Esophagus muscularis mucosa (tissue), 4 donors: ENCODE measurements at regions not wholly inside any gene's neighbourhood (a gene's known extent, or its start where the extent isn't known, plus 50 kb on each side); places are given as distances from the start of the nearest gene placed in this dataset.

Experiments used
- DNase-seq: peaks from one replicate; pipeline ENCODE4 v3.0.0-alpha.2; 2017; ENCODE audit errors: extremely low spot score
- H3K27ac ChIP-seq, 4 donors: fragments of 200-600 bp; sonication (generic); replicated peaks in 1 of 4; 1 replicate in 3 of 4; 2 replicates in 1 of 4; pipeline ENCODE4 v1.5.1; 2016 to 2019; ENCODE audit warnings: mild to moderate bottlenecking in 1 of 4
- H3K27me3 ChIP-seq, 4 donors: fragments of 200-600 bp; sonication (generic); one replicate each; pipeline versions ENCODE4 v1.5.1 to v1.6.0; 2016 to 2019
- H3K36me3 ChIP-seq, 4 donors: fragments of 200-600 bp; sonication (generic); one replicate each; pipeline ENCODE4 v1.5.1; 2016 to 2019
- H3K4me1 ChIP-seq, 4 donors: fragments of 200-600 bp; sonication (generic); one replicate each; pipeline ENCODE4 v1.5.1; 2016 to 2019
- H3K4me3 ChIP-seq, 4 donors: fragments of 200-600 bp; sonication (generic); 1 replicate in 2 of 4; 2 replicates in 2 of 4; pipeline ENCODE4 v1.5.1; 2016 to 2019; ENCODE audit warnings: mild to moderate bottlenecking in 4 of 4, moderate library complexity in 1 of 4
- H3K9me3 ChIP-seq, 4 donors: fragments of 200-600 bp; sonication (generic); 1 replicate in 3 of 4; 2 replicates in 1 of 4; pipeline ENCODE4 v1.5.1; 2016 to 2019
- CTCF ChIP-seq, 3 experiments: fragments of 200-600 bp in 2 of 3; fragments of 450-650 bp in 1 of 3; sonication (generic) in 2 of 3; IDR thresholded peaks; one replicate each; pipeline ENCODE4 v1.5.1; 2017 to 2019; ENCODE audit warnings: antibody characterized with exemption in 3 of 3, mild to moderate bottlenecking in 2 of 3, moderate library complexity in 1 of 3
- EP300 ChIP-seq: sonication (generic); formaldehyde crosslinking; IDR thresholded peaks from one replicate; pipeline ENCODE4 v1.6.1; 2017; ENCODE audit warnings: antibody characterized with exemption
- POLR2A ChIP-seq: fragments of 450-650 bp; IDR thresholded peaks from one replicate; pipeline ENCODE4 v1.6.1; 2017; ENCODE audit warnings: antibody characterized with exemption, moderate library complexity, mild to moderate bottlenecking, low read depth
- POLR2AphosphoS5 ChIP-seq, 2 donors: sonication (generic); formaldehyde crosslinking; IDR thresholded peaks; one replicate each; pipeline ENCODE4 v1.6.1; 2017; ENCODE audit warnings: antibody characterized with exemption in 2 of 2
- WGBS: methylation state at CpG from one replicate; pipeline ENCODE4 v1.1.5; 2018; 5-methylcytosine and 5-hydroxymethylcytosine counted together
- intact Hi-C: fragments of 100-400 bp; cut with DNase I; formaldehyde crosslinking; loops from one replicate; pipeline ENCODE4 v1.15.1; 2023

- WGBS, result 63% methylated on average over 2 of the region's 2 CpGs
- Histone ChIP-seq H3K4me3 (no peak overlapping the region), H3K27ac (no peak overlapping the region), H3K9me3 (no peaks in the 10 kb centered on the region), H3K4me1 (peaks cover 0 to 9% (median 0%) of the 10 kb centered on the region in 4 donors), H3K36me3 (no peaks in the 10 kb centered on the region), H3K27me3 (no peaks in the 10 kb centered on the region)
- DNase-seq, result no peak
- TF ChIP-seq POLR2A (no peak), CTCF (IDR thresholded peaks at IDR 0.05) (no peak), POLR2AphosphoS5 (IDR thresholded peaks at IDR 0.05) (no peak), EP300 (no peak)
- intact Hi-C loops, result no loop called here
Measured at GRCh38 chr3:117801912-117802239, 1092.3 kb downstream of the TUSC7 start.

- intact Hi-C loops, result no loop called here
- TF ChIP-seq EP300 (no peak), POLR2A (no peak), POLR2AphosphoS5 (IDR thresholded peaks at IDR 0.05) (no peak), CTCF (IDR thresholded peaks at IDR 0.05) (no peak)
- no peak for DNase-seq
- WGBS, result 85% methylated on average over 1 of the region's 1 CpG
- Histone ChIP-seq H3K36me3 (no peaks in the 10 kb centered on the region), H3K4me1 (no peaks in the 10 kb centered on the region), H3K27ac (no peak overlapping the region), H3K4me3 (no peak overlapping the region), H3K9me3 (no peaks in the 10 kb centered on the region), H3K27me3 (no peaks in the 10 kb centered on the region)
Measured at GRCh38 chr3:117809186-117810081, 1099.9 kb downstream of the TUSC7 start.

GRCh38 chr3:117811786-117812185, 1102.2 kb downstream of the TUSC7 start:
- no peaks in the 10 kb centered on the region for H3K36me3 ChIP-seq
- no peak overlapping the region for H3K27ac ChIP-seq
- no peak overlapping the region for H3K4me3 ChIP-seq
- no peaks in the 10 kb centered on the region for H3K27me3 ChIP-seq
- WGBS, result 78% methylated on average over 2 of the region's 2 CpGs
- no peaks in the 10 kb centered on the region for H3K9me3 ChIP-seq
- no peak for DNase-seq
- TF ChIP-seq EP300, result no peak
- TF ChIP-seq POLR2A, result no peak
- TF ChIP-seq POLR2AphosphoS5 (IDR thresholded peaks at IDR 0.05), result no peak
- H3K4me1 ChIP-seq, result no peaks in the 10 kb centered on the region
- intact Hi-C loops, result no loop called here

GRCh38 chr3:117814975-117815374, 1105.4 kb downstream of the TUSC7 start:
- Histone ChIP-seq H3K27ac (no peak overlapping the region), H3K27me3 (no peaks in the 10 kb centered on the region), H3K4me3 (no peak overlapping the region), H3K9me3 (no peaks in the 10 kb centered on the region), H3K36me3 (no peaks in the 10 kb centered on the region), H3K4me1 (no peaks in the 10 kb centered on the region)
- DNase-seq, result no peak
- TF ChIP-seq POLR2A (no peak), POLR2AphosphoS5 (IDR thresholded peaks at IDR 0.05) (no peak), EP300 (no peak), CTCF (IDR thresholded peaks at IDR 0.05) (no peak)
- WGBS, result 55% methylated on average over 2 of the region's 2 CpGs
- intact Hi-C loops, result no loop called here

GRCh38 chr3:117817103-117817502, 1107.5 kb downstream of the TUSC7 start:
- H3K4me3 ChIP-seq, result no peak overlapping the region
- no peaks in the 10 kb centered on the region for H3K27me3 ChIP-seq
- no peak for DNase-seq
- H3K9me3 ChIP-seq, result no peaks in the 10 kb centered on the region
- 92% methylated on average over 2 of the region's 2 CpGs for WGBS
- no peaks in the 10 kb centered on the region for H3K36me3 ChIP-seq
- no peaks in the 10 kb centered on the region for H3K4me1 ChIP-seq
- no peak for TF ChIP-seq CTCF (IDR thresholded peaks at IDR 0.05)
- intact Hi-C loops, result no loop called here
- no peak overlapping the region for H3K27ac ChIP-seq
